ENCODE measurements at regions not wholly inside any gene's neighbourhood (a gene's known extent, or its start where the extent isn't known, plus 50 kb on each side); places are given as distances from the start of the nearest gene placed in this dataset.

GRCh38 chr15:95170561-95171380, 939.4 kb downstream of the MCTP2 start:
- H3K4me1 ChIP-seq (ENCODE audit: control insufficient read depth, insufficient read depth, low read length) = no peaks in the 10 kb centered on the region
- H3K27me3 ChIP-seq (ENCODE audit: control insufficient read depth, insufficient read depth, low read length) = no peaks in the 10 kb centered on the region
- no peak overlapping the region for H3K4me3 ChIP-seq (ENCODE audit: low read length)
- no peaks in the 10 kb centered on the region for H3K36me3 ChIP-seq (ENCODE audit: control insufficient read depth, insufficient read depth, low read length)
- no peaks in the 10 kb centered on the region for H3K9me3 ChIP-seq (ENCODE audit: control insufficient read depth, low read length)
- no peak overlapping the region for H3K9ac ChIP-seq (ENCODE audit: low read length)

- no peaks in the 10 kb centered on the region for H3K9me3 ChIP-seq (ENCODE audit: control insufficient read depth, low read length)
- H3K27me3 ChIP-seq (ENCODE audit: control insufficient read depth, insufficient read depth, low read length) = no peaks in the 10 kb centered on the region
- H3K9ac ChIP-seq (ENCODE audit: low read length) = no peak overlapping the region
- no peaks in the 10 kb centered on the region for H3K4me1 ChIP-seq (ENCODE audit: control insufficient read depth, insufficient read depth, low read length)
- no peak overlapping the region for H3K4me3 ChIP-seq (ENCODE audit: low read length)
- no peaks in the 10 kb centered on the region for H3K36me3 ChIP-seq (ENCODE audit: control insufficient read depth, insufficient read depth, low read length)
These were observed 940.2 kb downstream of the MCTP2 start for GRCh38 chr15:95171564-95171963.

- H3K4me3 ChIP-seq (ENCODE audit: low read length) = no peak overlapping the region
- no peak overlapping the region for H3K9ac ChIP-seq (ENCODE audit: low read length)
- no peaks in the 10 kb centered on the region for H3K36me3 ChIP-seq (ENCODE audit: control insufficient read depth, insufficient read depth, low read length)
- no peaks in the 10 kb centered on the region for H3K27me3 ChIP-seq (ENCODE audit: control insufficient read depth, insufficient read depth, low read length)
- no peaks in the 10 kb centered on the region for H3K9me3 ChIP-seq (ENCODE audit: control insufficient read depth, low read length)
- H3K4me1 ChIP-seq (ENCODE audit: control insufficient read depth, insufficient read depth, low read length) = no peaks in the 10 kb centered on the region
These were observed 943.2 kb downstream of the MCTP2 start for GRCh38 chr15:95174301-95175259.

DNA sequence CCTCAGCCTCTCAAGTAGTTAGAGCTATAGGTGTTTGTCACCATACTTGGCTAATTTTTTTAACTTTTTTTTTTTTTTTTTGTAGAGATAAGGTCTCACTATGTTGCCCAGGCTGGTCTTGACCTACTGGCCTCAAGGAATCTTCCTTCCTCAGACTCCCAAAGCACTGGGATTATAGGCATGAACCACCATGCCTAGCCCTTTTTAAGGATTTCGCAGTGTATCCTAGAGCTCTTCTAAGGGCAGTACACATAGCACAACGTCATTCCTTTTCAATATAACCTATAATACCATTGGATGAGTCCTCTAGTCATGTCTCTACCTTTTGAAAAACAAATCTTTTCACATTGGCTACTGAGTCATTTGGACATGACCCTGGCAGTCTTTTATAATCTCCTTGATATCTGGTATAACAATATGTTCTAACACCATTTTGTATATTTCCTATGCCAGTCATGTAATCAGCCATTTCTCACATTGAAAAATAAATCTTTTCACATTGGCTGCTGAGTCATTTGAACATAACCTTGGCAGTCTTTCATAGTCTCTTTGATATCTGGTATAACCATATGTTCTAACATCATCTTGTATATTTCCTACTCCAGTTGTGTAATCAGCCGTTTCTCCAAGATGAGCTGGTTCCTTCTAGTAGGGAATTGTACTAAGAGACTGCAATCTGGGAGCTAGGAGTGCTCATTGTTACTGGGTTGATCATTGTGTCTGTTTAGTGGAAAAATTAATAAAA, 944.7 kb downstream of the MCTP2 start:
- Histone ChIP-seq H3K9me3 (ENCODE audit: control insufficient read depth, low read length) (no peaks in the 10 kb centered on the region), H3K36me3 (ENCODE audit: control insufficient read depth, insufficient read depth, low read length) (no peaks in the 10 kb centered on the region), H3K4me1 (ENCODE audit: control insufficient read depth, insufficient read depth, low read length) (no peaks in the 10 kb centered on the region), H3K9ac (ENCODE audit: low read length) (no peak overlapping the region), H3K27me3 (ENCODE audit: control insufficient read depth, insufficient read depth, low read length) (no peaks in the 10 kb centered on the region), H3K4me3 (ENCODE audit: low read length) (no peak overlapping the region)

DNA sequence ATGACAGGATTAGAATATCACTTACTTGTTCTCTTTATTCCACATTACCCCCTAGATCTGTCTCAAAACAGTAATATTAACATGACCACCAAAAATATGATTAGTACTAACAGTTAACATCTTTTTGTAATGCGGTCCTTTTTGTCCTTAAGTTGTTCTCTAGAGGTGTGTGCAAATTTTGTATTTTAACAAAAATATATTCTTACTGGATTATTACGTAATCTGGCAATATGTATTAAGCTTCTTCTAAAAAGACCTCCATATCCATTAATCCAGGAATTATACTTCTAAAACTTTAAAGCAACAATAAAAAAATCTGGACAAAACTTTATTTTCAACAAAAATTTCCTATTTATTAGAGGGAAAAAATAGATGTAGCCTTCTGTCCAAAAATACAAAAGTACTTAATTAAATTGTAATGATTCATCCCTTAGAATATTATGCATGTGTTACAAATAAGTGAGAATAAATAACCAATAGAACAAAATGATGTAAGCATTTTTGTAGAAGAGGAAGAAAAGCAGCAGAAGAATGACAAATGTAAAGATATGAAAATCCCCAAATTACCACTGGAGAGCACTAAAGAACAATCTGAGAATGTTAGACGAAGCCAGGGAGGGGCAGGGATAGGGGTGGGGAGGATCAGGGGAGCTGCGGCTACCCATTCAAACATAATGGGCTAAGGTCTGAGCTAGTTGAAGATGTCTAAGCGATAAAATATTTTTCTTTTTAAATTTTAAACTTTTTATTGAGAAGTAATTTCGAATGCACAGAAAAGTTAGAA, 945.6 kb downstream of the MCTP2 start:
- no peak overlapping the region for H3K9ac ChIP-seq (ENCODE audit: low read length)
- no peaks in the 10 kb centered on the region for H3K9me3 ChIP-seq (ENCODE audit: control insufficient read depth, low read length)
- H3K36me3 ChIP-seq (ENCODE audit: control insufficient read depth, insufficient read depth, low read length) = no peaks in the 10 kb centered on the region
- no peaks in the 10 kb centered on the region for H3K27me3 ChIP-seq (ENCODE audit: control insufficient read depth, insufficient read depth, low read length)
- no peak overlapping the region for H3K4me3 ChIP-seq (ENCODE audit: low read length)
- no peaks in the 10 kb centered on the region for H3K4me1 ChIP-seq (ENCODE audit: control insufficient read depth, insufficient read depth, low read length)

- no peaks in the 10 kb centered on the region for H3K36me3 ChIP-seq (ENCODE audit: control insufficient read depth, insufficient read depth, low read length)
- H3K4me3 ChIP-seq (ENCODE audit: low read length) = no peak overlapping the region
- no peak overlapping the region for H3K9ac ChIP-seq (ENCODE audit: low read length)
- no peaks in the 10 kb centered on the region for H3K4me1 ChIP-seq (ENCODE audit: control insufficient read depth, insufficient read depth, low read length)
- H3K27me3 ChIP-seq (ENCODE audit: control insufficient read depth, insufficient read depth, low read length) = no peaks in the 10 kb centered on the region
- H3K9me3 ChIP-seq (ENCODE audit: control insufficient read depth, low read length) = no peaks in the 10 kb centered on the region
These were observed 949.2 kb downstream of the MCTP2 start for GRCh38 chr15:95180530-95180929.

- Histone ChIP-seq H3K27me3 (ENCODE audit: control insufficient read depth, insufficient read depth, low read length) (no peaks in the 10 kb centered on the region), H3K4me1 (ENCODE audit: control insufficient read depth, insufficient read depth, low read length) (no peaks in the 10 kb centered on the region), H3K9ac (ENCODE audit: low read length) (no peak overlapping the region), H3K36me3 (ENCODE audit: control insufficient read depth, insufficient read depth, low read length) (no peaks in the 10 kb centered on the region), H3K4me3 (ENCODE audit: low read length) (no peak overlapping the region), H3K9me3 (ENCODE audit: control insufficient read depth, low read length) (no peaks in the 10 kb centered on the region)
These were observed 950.7 kb downstream of the MCTP2 start for GRCh38 chr15:95182091-95182490.

GRCh38 chr15:95192923-95193322, 961.6 kb downstream of the MCTP2 start:
- Histone ChIP-seq H3K4me1 (ENCODE audit: control insufficient read depth, insufficient read depth, low read length) (no peaks in the 10 kb centered on the region), H3K36me3 (ENCODE audit: control insufficient read depth, insufficient read depth, low read length) (no peaks in the 10 kb centered on the region), H3K9me3 (ENCODE audit: control insufficient read depth, low read length) (no peaks in the 10 kb centered on the region), H3K9ac (ENCODE audit: low read length) (no peak overlapping the region), H3K4me3 (ENCODE audit: low read length) (no peak overlapping the region), H3K27me3 (ENCODE audit: control insufficient read depth, insufficient read depth, low read length) (peaks cover 2% of the 10 kb centered on the region)

GRCh38 chr15:95194746-95195145, 963.4 kb downstream of the MCTP2 start:
- Histone ChIP-seq H3K4me1 (ENCODE audit: control insufficient read depth, insufficient read depth, low read length) (no peaks in the 10 kb centered on the region), H3K4me3 (ENCODE audit: low read length) (no peak overlapping the region), H3K27me3 (ENCODE audit: control insufficient read depth, insufficient read depth, low read length) (peaks cover 2% of the 10 kb centered on the region), H3K9me3 (ENCODE audit: control insufficient read depth, low read length) (no peaks in the 10 kb centered on the region), H3K36me3 (ENCODE audit: control insufficient read depth, insufficient read depth, low read length) (no peaks in the 10 kb centered on the region), H3K9ac (ENCODE audit: low read length) (no peak overlapping the region)

- Histone ChIP-seq H3K9me3 (ENCODE audit: control insufficient read depth, low read length) (no peaks in the 10 kb centered on the region), H3K4me1 (ENCODE audit: control insufficient read depth, insufficient read depth, low read length) (no peaks in the 10 kb centered on the region), H3K9ac (ENCODE audit: low read length) (no peak overlapping the region), H3K36me3 (ENCODE audit: control insufficient read depth, insufficient read depth, low read length) (no peaks in the 10 kb centered on the region), H3K4me3 (ENCODE audit: low read length) (no peak overlapping the region), H3K27me3 (ENCODE audit: control insufficient read depth, insufficient read depth, low read length) (peaks cover 2% of the 10 kb centered on the region)
These were observed 965.0 kb downstream of the MCTP2 start for GRCh38 chr15:95196176-95196915.

Measured in mucosa of stomach (tissue), 1 donor.